Muscle layer of colon (tissue), 2 donors: ENCODE measurements at regions not wholly inside any gene's neighbourhood (a gene's known extent, or its start where the extent isn't known, plus 50 kb on each side); places are given as distances from the start of the nearest gene placed in this dataset.

Experiments used
- H3K27ac ChIP-seq: one replicate; pipeline ENCODE4 v1.7.0; 2013; ENCODE audit warnings: low read depth, mild to moderate bottlenecking, low read length, moderate library complexity
- H3K27me3 ChIP-seq, 2 donors: one replicate each; pipeline ENCODE4 v1.7.0; 2013; ENCODE audit warnings: low read length in 2 of 2, mild to moderate bottlenecking in 2 of 2; ENCODE audit not compliant: insufficient read depth in 2 of 2, control insufficient read depth in 1 of 2
- H3K36me3 ChIP-seq: one replicate; pipeline ENCODE4 v1.7.0; 2013; ENCODE audit warnings: mild to moderate bottlenecking, low read length; ENCODE audit not compliant: insufficient read depth
- H3K4me1 ChIP-seq: one replicate; pipeline ENCODE4 v1.7.0; 2013; ENCODE audit warnings: mild to moderate bottlenecking, low read length; ENCODE audit not compliant: insufficient read depth
- H3K4me3 ChIP-seq, 2 donors: one replicate each; pipeline ENCODE4 v1.7.0; 2013; ENCODE audit warnings: low read length in 2 of 2, low read depth in 1 of 2, mild to moderate bottlenecking in 1 of 2, moderate library complexity in 1 of 2
- H3K9ac ChIP-seq: one replicate; pipeline ENCODE4 v1.7.0; 2013; ENCODE audit warnings: low read length
- H3K9me3 ChIP-seq: one replicate; pipeline ENCODE4 v1.7.0; 2013; ENCODE audit warnings: mild to moderate bottlenecking, low read length
- donor health status: abdominal sarcoma.
- donor health status: Adenocarcinoma of cecum.

- Histone ChIP-seq H3K9ac (no peak overlapping the region), H3K36me3 (no peaks in the 10 kb centered on the region), H3K27ac (no peak overlapping the region), H3K9me3 (no peaks in the 10 kb centered on the region), H3K4me1 (no peaks in the 10 kb centered on the region), H3K4me3 (no peak overlapping the region), H3K27me3 (no peaks in the 10 kb centered on the region)
Measured at GRCh38 chr11:91625495-91625894, 599.1 kb upstream of the FAT3 start.

- Histone ChIP-seq H3K4me3 (no peak overlapping the region), H3K9me3 (no peaks in the 10 kb centered on the region), H3K36me3 (no peaks in the 10 kb centered on the region), H3K27ac (no peak overlapping the region), H3K9ac (no peak overlapping the region), H3K4me1 (no peaks in the 10 kb centered on the region), H3K27me3 (no peaks in the 10 kb centered on the region)
Measured at GRCh38 chr11:91624021-91624420, 600.6 kb upstream of the FAT3 start.

GRCh38 chr11:91608677-91609076, 615.9 kb upstream of the FAT3 start:
- Histone ChIP-seq H3K9ac (no peak overlapping the region), H3K9me3 (no peaks in the 10 kb centered on the region), H3K27ac (no peak overlapping the region)

GRCh38 chr11:91596111-91596510, 628.5 kb upstream of the FAT3 start:
- Histone ChIP-seq H3K4me3 (no peak overlapping the region), H3K9me3 (no peaks in the 10 kb centered on the region), H3K27me3 (no peaks in the 10 kb centered on the region), H3K27ac (no peak overlapping the region), H3K9ac (no peak overlapping the region), H3K36me3 (no peaks in the 10 kb centered on the region), H3K4me1 (no peaks in the 10 kb centered on the region)

More at GRCh38 chr11:91608677-91609076, 615.9 kb upstream of the FAT3 start:
- Histone ChIP-seq H3K27me3 (no peaks in the 10 kb centered on the region), H3K36me3 (no peaks in the 10 kb centered on the region), H3K4me1 (no peaks in the 10 kb centered on the region), H3K4me3 (no peak overlapping the region)

GRCh38 chr11:91591021-91591420, 633.6 kb upstream of the FAT3 start:
- Histone ChIP-seq H3K27me3 (no peaks in the 10 kb centered on the region), H3K36me3 (no peaks in the 10 kb centered on the region), H3K9me3 (no peaks in the 10 kb centered on the region), H3K4me1 (no peaks in the 10 kb centered on the region), H3K9ac (no peak overlapping the region), H3K4me3 (no peak overlapping the region), H3K27ac (no peak overlapping the region)

- no peak overlapping the region for H3K9ac ChIP-seq
- H3K27me3 ChIP-seq, result no peaks in the 10 kb centered on the region
- H3K36me3 ChIP-seq, result no peaks in the 10 kb centered on the region
- H3K27ac ChIP-seq, result no peak overlapping the region
- no peak overlapping the region for H3K4me3 ChIP-seq
- no peaks in the 10 kb centered on the region for H3K4me1 ChIP-seq
- H3K9me3 ChIP-seq, result no peaks in the 10 kb centered on the region
Measured at GRCh38 chr11:91587131-91587530, 637.5 kb upstream of the FAT3 start.

GRCh38 chr11:91585035-91585801, 639.4 kb upstream of the FAT3 start:
- Histone ChIP-seq H3K27me3 (no peaks in the 10 kb centered on the region), H3K9ac (no peak overlapping the region), H3K36me3 (no peaks in the 10 kb centered on the region), H3K4me3 (no peak overlapping the region), H3K4me1 (no peaks in the 10 kb centered on the region), H3K27ac (no peak overlapping the region), H3K9me3 (no peaks in the 10 kb centered on the region)

GRCh38 chr11:91563176-91563575, 661.4 kb upstream of the FAT3 start:
- Histone ChIP-seq H3K9ac (no peak overlapping the region), H3K9me3 (no peaks in the 10 kb centered on the region), H3K27me3 (no peaks in the 10 kb centered on the region), H3K27ac (no peak overlapping the region), H3K36me3 (no peaks in the 10 kb centered on the region), H3K4me3 (no peak overlapping the region), H3K4me1 (no peaks in the 10 kb centered on the region)

- Histone ChIP-seq H3K9me3 (no peaks in the 10 kb centered on the region), H3K36me3 (no peaks in the 10 kb centered on the region), H3K4me1 (no peaks in the 10 kb centered on the region), H3K4me3 (no peak overlapping the region), H3K9ac (no peak overlapping the region), H3K27me3 (no peaks in the 10 kb centered on the region), H3K27ac (no peak overlapping the region)
Measured at GRCh38 chr11:91560434-91560833, 664.2 kb upstream of the FAT3 start.

- Histone ChIP-seq H3K27ac (no peak overlapping the region), H3K27me3 (no peaks in the 10 kb centered on the region), H3K4me3 (no peak overlapping the region), H3K9me3 (no peaks in the 10 kb centered on the region), H3K9ac (no peak overlapping the region), H3K4me1 (no peaks in the 10 kb centered on the region), H3K36me3 (no peaks in the 10 kb centered on the region)
Measured at GRCh38 chr11:91538065-91538464, 686.6 kb upstream of the FAT3 start.

- H3K4me3 ChIP-seq, result no peak overlapping the region
- H3K4me1 ChIP-seq, result no peaks in the 10 kb centered on the region
- H3K36me3 ChIP-seq, result no peaks in the 10 kb centered on the region
- no peaks in the 10 kb centered on the region for H3K9me3 ChIP-seq
- H3K27me3 ChIP-seq, result no peaks in the 10 kb centered on the region
- no peak overlapping the region for H3K9ac ChIP-seq
- no peak overlapping the region for H3K27ac ChIP-seq
Measured at GRCh38 chr11:91536366-91536765, 688.3 kb upstream of the FAT3 start.

- H3K4me1 ChIP-seq, result no peaks in the 10 kb centered on the region
- H3K9me3 ChIP-seq, result no peaks in the 10 kb centered on the region
- no peak overlapping the region for H3K4me3 ChIP-seq
- H3K9ac ChIP-seq, result no peak overlapping the region
- H3K27me3 ChIP-seq, result no peaks in the 10 kb centered on the region
- no peaks in the 10 kb centered on the region for H3K36me3 ChIP-seq
- no peak overlapping the region for H3K27ac ChIP-seq
Measured at GRCh38 chr11:91528965-91529364, 695.7 kb upstream of the FAT3 start.
